AG09309 (cell line): ENCODE measurements at regions not wholly inside any gene's neighbourhood (a gene's known extent, or its start where the extent isn't known, plus 50 kb on each side); places are given as distances from the start of the nearest gene placed in this dataset.

Experiments
- DNase-seq: peaks from one replicate; pipeline ENCODE4 v3.0.0-alpha.2; 2010; ENCODE audit warnings: low read depth
- H3K4me3 ChIP-seq: 2 replicates; pipeline ENCODE4 v1.5.1; 2011; ENCODE audit warnings: mild to moderate bottlenecking, low read depth, low read length, moderate library complexity; ENCODE audit not compliant: control insufficient read depth
- CTCF ChIP-seq: IDR thresholded peaks from 2 replicates; pipeline ENCODE4 v1.5.1; 2011; ENCODE audit warnings: mild to moderate bottlenecking, low read depth, low read length, inconsistent platforms; ENCODE audit not compliant: insufficient read depth, control insufficient read depth; ENCODE audit errors: missing control alignments

- H3K4me3 ChIP-seq = no peak overlapping the region
- no peak for DNase-seq
- TF ChIP-seq CTCF = no peak
Observed at GRCh38 chr2:6650311-6650710, 215.4 kb downstream of the CMPK2 start.

- DNase-seq = no peak
- no peak overlapping the region for H3K4me3 ChIP-seq
- no peak for TF ChIP-seq CTCF
Observed at GRCh38 chr2:6652251-6652650, 213.5 kb downstream of the CMPK2 start.

GRCh38 chr2:6653281-6653750 lies 212.4 kb downstream of the CMPK2 start:
- TF ChIP-seq CTCF = no peak
- no peak for DNase-seq
- no peak overlapping the region for H3K4me3 ChIP-seq

- TF ChIP-seq CTCF = no peak
- DNase-seq = no peak
- H3K4me3 ChIP-seq = no peak overlapping the region
Observed at GRCh38 chr2:6654279-6654678, 211.4 kb downstream of the CMPK2 start.

GRCh38 chr2:6656633-6657032 lies 209.1 kb downstream of the CMPK2 start:
- no peak for TF ChIP-seq CTCF
- no peak overlapping the region for H3K4me3 ChIP-seq
- DNase-seq = no peak

GRCh38 chr2:6657136-6657535 lies 208.6 kb downstream of the CMPK2 start:
- no peak for DNase-seq
- no peak for TF ChIP-seq CTCF
- no peak overlapping the region for H3K4me3 ChIP-seq

GRCh38 chr2:6657855-6658254 lies 207.9 kb downstream of the CMPK2 start:
- DNase-seq = no peak
- no peak for TF ChIP-seq CTCF
- H3K4me3 ChIP-seq = no peak overlapping the region
